ENCODE measurements at regions not wholly inside any gene's neighbourhood (a gene's known extent, or its start where the extent isn't known, plus 50 kb on each side); places are given as distances from the start of the nearest gene placed in this dataset.

DNA sequence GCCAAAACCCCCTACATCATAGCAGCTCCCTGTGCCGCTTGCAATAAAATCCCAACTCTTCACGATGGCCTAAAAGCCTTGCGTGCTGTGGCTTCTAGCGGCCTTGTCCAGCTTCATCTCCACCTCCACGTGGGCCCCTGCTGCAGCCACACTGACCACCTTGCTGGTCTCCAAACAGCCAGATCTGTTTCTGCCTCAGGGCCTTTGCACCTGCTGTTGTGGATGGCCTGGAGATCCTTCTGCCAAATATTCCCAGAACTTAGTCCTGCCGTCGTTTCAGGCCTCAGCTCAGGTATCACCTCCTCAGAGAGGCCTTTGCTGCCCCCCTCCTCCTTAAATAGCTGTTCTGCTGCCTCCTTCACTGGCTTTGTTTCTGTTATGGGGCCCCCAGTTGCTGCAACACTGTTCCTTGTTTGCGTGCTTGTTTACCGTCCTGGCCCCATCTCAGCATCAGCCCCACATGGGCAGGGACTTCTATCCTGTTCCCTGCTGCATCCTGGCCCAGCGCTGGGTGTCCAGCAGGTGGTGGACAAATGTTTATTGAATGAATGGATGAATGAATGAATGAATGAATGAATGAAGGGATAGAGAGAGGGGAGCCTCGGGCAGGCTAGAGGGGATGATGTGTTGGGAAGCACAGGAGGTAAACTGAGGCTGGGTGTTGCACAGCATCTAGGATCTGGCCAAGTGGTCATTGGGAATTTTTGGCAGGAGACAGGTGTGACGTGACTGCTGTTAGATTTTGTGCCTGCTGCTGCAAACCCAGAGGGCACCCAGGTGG, 171.0 kb upstream of the GSE1 start:
- TF ChIP-seq TAF1 (IDR thresholded peaks at IDR 0.05; ENCODE audit: borderline replicate concordance, insufficient read depth, low read length) = no peak
- no peak for TF ChIP-seq POLR2AphosphoS5 (IDR thresholded peaks at IDR 0.05; ENCODE audit: low read depth, low read length)
- TF ChIP-seq REST (IDR thresholded peaks at IDR 0.05; ENCODE audit: insufficient read depth in 1 of 2, low read depth in 2 of 2, low read length in 2 of 2) = no peak
- TF ChIP-seq FOXP2 (optimal IDR thresholded peaks at IDR 0.05; ENCODE audit: borderline replicate concordance, extremely low read depth, extremely low read length, insufficient read depth) = no peak
- no peak for TF ChIP-seq SIN3A (IDR thresholded peaks at IDR 0.05; ENCODE audit: borderline replicate concordance, insufficient read depth, low read length)

GRCh38 chr16:85443116-85443515, 170.0 kb upstream of the GSE1 start:
- no peak for TF ChIP-seq TAF1 (IDR thresholded peaks at IDR 0.05; ENCODE audit: borderline replicate concordance, insufficient read depth, low read length)

DNA sequence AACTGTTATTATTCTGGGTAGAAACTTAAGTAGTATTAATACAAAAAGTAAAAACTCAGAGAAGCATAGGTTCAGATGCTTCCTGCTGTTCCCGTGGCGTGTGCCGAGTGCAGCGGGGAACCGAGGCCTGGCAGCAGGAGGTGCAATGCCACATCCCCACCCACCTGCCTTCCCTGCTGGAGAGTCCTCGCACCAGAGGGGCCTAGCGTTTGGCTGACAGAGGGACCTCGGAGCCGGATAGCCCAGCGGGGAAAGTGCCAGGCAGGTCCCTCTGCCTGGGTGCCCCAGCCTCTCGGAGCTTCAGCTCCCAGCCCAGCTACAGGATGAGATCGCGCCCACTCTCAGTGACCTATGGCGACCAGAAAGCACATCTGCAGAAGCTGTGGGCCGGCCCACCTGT, 169.6 kb upstream of the GSE1 start:
- TF ChIP-seq POLR2AphosphoS5 (IDR thresholded peaks at IDR 0.05; ENCODE audit: low read depth, low read length) (no peak), FOXP2 (optimal IDR thresholded peaks at IDR 0.05; ENCODE audit: borderline replicate concordance, extremely low read depth, extremely low read length, insufficient read depth) (no peak), SIN3A (IDR thresholded peaks at IDR 0.05; ENCODE audit: borderline replicate concordance, insufficient read depth, low read length) (no peak), REST (IDR thresholded peaks at IDR 0.05; ENCODE audit: insufficient read depth in 1 of 2, low read depth in 2 of 2, low read length in 2 of 2) (no peak), TAF1 (IDR thresholded peaks at IDR 0.05; ENCODE audit: borderline replicate concordance, insufficient read depth, low read length) (no peak)

DNA sequence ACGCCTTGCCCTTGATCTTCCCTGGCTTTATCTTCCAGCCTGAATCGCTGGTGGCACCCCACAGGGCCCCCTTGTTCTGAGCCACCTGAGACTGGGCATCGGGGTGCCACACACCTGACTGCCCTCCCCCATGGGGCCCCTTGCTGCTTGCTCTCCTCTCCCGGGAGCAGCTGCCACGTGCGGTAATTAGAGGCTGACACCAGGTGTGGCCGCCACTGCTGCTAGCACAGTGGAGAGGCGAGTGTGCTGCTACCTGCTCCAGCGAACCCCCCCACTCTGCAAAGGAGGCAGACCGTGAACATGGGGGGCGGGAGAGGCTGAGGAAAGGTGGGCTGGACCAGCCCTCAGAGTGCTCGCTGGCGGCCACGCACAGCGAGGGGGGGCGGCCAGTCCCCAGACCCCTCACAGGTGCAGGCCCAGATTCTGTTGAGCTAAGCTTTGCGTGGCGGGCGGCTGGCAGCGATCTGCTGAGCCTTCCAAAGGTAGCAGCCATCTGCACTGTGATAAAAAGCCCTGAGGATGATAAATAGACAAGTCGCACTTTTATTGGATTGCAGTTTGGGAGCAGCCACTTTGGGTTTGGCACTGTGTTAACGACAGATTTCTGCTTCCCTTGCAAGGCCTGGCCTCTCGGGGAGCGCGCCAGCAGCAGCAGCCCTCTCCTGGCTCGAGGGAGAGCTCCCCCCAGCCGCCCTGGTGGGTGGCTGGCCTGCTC, 167.9 kb upstream of the GSE1 start:
- TF ChIP-seq FOXP2 (optimal IDR thresholded peaks at IDR 0.05; ENCODE audit: borderline replicate concordance, extremely low read depth, extremely low read length, insufficient read depth) = no peak
- TF ChIP-seq SIN3A (IDR thresholded peaks at IDR 0.05; ENCODE audit: borderline replicate concordance, insufficient read depth, low read length) = no peak
- TF ChIP-seq TAF1 (IDR thresholded peaks at IDR 0.05; ENCODE audit: borderline replicate concordance, insufficient read depth, low read length) = no peak
- TF ChIP-seq REST (IDR thresholded peaks at IDR 0.05; ENCODE audit: insufficient read depth in 1 of 2, low read depth in 2 of 2, low read length in 2 of 2) = no peak
- TF ChIP-seq POLR2AphosphoS5 (IDR thresholded peaks at IDR 0.05; ENCODE audit: low read depth, low read length) = no peak

DNA sequence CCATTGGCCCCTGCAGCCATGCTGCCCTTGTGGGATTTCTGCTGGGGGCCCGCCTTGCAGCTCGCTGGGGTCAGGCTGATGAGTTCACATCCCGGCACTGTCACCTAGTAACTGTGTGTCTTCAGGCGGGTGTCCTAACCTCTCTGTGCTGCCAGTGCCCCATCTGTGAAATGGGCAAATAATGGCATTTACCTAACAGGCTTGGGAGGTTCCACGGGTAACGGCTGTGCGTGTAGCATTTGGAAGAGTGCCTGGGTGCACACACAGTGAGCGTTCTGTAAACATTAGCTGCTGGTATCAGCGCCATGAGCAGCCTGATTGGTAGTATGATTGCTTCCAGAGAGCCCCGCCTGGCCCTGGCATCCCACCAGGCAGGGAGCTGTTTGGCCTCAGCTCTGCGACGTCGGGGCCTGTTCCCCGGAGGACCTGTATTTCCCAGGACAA, 167.3 kb upstream of the GSE1 start:
- TF ChIP-seq REST (IDR thresholded peaks at IDR 0.05; ENCODE audit: insufficient read depth in 1 of 2, low read depth in 2 of 2, low read length in 2 of 2) = no peak
- TF ChIP-seq POLR2AphosphoS5 (IDR thresholded peaks at IDR 0.05; ENCODE audit: low read depth, low read length) = no peak
- no peak for TF ChIP-seq SIN3A (IDR thresholded peaks at IDR 0.05; ENCODE audit: borderline replicate concordance, insufficient read depth, low read length)
- no peak for TF ChIP-seq FOXP2 (optimal IDR thresholded peaks at IDR 0.05; ENCODE audit: borderline replicate concordance, extremely low read depth, extremely low read length, insufficient read depth)
- TF ChIP-seq TAF1 (IDR thresholded peaks at IDR 0.05; ENCODE audit: borderline replicate concordance, insufficient read depth, low read length) = no peak
